GM18499 (cell line): ENCODE measurements at regions not wholly inside any gene's neighbourhood (a gene's known extent, or its start where the extent isn't known, plus 50 kb on each side); places are given as distances from the start of the nearest gene placed in this dataset.
"Not testable (repeated sequence)": the region's sequence is repeated elsewhere in the genome, so short reads cannot be mapped to it uniquely, and the experiment has no call there.

ENCODE experiments used
- ATAC-seq: cut with Tn5 transposase; IDR thresholded peaks from one replicate; pipeline ENCODE4 v1.9.1; 2021; ENCODE audit warnings: moderate number of reproducible peaks; ENCODE audit not compliant: insufficient read depth, unreplicated experiment

DNA sequence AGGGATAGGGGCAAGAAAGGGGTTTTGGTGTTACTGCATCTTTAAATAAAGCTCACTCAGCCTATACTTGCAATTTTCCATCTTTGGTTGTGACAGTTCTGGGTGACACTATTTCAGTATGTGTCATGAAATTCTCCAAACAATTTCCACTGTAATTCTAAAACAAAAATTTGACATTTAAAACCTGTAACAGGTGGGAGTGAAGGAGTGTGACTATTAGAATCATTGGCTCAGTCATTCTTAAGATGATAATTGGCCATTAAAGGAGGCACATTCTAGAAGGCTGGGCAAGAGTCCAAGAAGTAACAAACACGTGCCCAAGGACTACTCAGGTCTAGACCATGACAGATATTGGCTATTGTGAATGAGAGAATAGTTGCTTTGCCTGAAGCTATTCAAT is 153.3 kb upstream of the ARG1 start:
- ATAC-seq, result no peak

DNA sequence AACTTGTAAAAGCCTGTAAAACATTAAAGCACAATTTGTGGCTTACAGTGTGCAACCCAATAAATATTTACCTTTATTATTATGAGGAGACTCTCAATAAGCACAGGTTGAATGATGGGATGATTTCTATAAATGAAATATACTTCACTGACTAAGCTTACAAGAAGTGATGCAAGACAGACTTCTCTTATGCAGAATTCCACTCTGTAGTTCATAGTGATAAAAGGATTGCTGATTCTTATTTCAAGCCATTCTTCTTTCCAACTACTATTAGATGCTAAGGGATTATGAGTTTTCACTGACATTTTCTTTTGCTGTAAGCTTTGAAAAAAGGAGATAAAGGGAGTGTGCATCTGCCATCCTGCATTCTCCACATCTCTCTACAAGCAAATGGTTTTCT is 149.0 kb upstream of the ARG1 start:
- ATAC-seq, result no peak

DNA sequence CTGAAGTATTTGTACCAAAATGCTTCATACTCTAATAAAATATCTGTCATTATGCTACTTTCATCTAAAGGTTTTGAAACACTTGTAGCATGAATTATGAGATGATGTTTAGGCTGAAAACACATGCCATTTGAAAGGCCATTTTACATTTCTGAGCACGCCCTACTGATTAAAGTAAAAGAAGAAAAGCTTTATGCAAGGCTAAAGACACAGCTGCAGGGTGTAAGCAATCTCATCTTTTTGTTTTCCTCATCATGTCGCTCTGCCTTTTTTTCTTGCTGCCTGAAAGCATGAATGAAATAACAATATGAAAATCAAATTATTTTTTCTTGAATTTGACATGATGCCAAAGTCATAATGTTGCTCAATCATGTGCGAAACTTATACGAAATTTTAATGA is 148.6 kb upstream of the ARG1 start:
- no peak for ATAC-seq

DNA sequence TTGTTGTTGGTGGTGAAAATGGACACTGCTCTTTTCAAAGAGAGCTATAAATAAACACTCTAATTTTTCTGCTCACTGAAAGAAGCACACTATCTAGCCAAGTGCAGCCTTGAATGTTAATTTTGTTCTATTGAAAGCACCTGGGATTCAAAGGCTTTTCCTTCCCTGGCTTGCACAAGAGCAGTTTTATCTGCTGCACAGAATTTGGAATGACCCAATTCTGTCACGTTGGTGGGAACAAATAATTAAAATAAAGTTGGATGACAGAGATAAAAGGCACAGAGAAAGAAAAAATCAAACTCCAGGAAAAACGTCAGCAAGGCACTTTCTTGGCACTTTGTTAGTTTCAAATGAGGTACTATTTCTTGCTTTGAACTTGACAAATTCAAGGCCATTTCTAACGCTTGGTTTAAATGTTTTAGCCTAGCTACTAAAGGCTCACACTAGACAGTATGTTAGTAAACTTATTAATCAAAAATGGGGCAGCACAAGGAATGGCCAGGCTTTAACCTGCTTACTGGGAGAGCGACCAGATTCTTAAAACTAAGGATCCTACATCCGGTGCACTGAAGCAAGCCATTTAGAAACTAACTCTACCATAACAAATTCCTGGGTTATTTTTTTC is 145.5 kb upstream of the ARG1 start:
- ATAC-seq, result no peak

DNA sequence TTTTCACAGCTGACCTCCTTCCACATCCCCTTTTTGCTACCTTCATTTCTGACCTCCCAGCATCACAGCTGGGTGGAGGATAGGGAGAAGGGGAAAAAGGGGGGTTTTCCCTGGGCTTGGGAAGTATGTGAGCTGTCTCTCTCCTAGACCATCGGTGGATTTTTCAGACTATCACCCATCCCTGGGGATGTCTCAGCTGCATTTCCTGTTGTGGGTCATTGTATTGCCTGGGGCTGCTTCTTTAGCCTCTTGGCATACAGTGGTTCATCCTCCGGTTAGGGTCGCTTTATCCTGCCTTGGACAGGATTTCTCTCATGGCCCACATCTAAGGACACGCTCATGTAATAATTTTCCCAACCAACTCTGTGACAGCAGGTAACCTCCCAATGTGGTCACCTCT is 142.5 kb upstream of the ARG1 start:
- ATAC-seq, result no peak

DNA sequence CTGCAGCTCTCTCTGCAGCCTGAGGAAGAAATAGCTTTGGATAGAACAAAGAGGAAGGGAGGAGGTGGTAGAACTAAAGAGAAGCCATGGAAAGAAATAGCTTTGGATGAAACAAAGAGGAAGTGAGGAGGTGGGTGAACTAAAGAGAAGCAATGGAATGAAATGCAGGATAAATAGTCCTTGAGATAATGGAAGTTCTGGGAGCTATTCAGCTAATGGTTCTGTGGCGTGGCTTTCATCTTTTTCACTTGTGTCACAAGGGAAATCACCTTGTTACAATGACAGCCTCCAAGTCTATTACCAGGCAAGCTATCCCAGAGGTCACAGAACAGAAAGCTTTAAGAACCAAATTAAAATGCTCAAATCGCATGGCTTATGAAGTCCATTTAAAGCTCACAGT is 141.3 kb upstream of the ARG1 start:
- ATAC-seq, result no peak

DNA sequence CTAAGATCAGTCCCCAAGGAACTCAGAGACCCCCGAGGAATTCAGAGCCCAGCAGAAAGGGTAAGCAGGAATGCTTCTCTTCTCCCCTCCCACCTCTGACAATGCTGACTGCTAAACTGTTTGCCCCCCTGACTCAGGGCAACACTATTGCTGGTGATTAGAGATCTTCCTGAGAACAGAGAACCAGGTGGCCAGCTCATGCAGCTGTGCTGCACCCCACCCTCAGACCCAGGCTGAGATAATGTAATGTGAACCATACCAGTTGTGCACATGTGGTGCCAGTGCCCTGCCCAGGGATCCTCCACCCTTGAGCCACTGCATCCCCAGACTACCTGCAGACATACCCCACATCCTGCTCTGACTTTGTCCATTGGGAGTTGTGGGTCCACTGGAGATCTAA is 139.1 kb upstream of the ARG1 start:
- no peak for ATAC-seq

DNA sequence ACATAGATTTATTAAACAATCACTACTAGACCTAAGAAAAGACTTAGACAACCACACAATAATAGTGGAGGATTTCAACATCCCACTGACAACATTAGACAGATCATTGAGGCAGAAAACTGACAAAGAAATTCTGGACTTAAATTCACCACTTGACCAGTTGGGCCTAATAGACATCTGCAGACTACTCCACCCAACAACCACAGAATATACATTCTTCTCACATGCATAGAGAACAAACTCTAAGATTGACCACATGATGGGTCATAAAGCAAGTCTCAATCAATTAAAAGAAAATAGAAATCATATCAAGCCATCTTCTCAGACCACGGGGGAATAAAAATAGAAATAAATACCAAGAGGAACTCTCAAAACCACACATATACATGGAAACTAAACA is 136.7 kb upstream of the ARG1 start:
- ATAC-seq, result no peak

DNA sequence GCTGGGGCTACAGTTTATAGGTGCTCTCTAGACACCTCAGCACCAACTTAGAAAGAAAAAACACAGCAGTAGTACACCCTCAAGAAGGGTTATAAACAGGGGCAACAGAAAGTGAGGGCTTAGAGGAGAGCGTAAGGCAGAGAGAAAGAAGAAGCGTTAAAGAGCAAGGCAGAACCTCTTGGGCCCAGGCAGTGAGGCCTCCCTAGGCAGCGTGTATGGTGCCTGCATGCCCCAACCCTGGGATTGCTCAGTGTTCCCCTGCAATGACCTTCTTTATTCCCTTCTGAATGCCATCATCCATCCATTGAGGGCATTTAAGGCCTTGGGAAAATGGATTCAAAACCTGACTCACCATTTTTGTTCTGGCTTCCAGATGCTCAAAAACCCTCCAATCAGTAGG is 130.0 kb upstream of the ARG1 start:
- no peak for ATAC-seq

DNA sequence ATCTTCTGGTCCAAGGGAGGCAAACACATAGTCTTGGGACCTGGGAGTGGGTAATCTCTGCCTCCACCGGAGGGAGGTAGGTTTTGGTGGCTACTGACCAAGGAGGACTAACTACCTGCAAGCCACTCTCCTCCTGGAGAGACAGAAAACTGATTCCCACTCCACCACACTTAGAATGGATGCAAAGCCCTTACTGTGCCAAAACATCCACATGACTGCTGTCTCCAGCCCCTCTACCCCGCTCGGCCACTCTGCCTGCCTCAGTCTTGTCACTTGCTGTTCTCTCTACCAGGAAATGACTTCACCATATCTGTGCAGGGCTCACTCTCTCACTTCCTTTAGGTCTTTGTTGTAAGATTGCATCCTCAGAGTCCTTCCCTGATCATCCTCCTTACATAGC is 129.5 kb upstream of the ARG1 start:
- no peak for ATAC-seq

DNA sequence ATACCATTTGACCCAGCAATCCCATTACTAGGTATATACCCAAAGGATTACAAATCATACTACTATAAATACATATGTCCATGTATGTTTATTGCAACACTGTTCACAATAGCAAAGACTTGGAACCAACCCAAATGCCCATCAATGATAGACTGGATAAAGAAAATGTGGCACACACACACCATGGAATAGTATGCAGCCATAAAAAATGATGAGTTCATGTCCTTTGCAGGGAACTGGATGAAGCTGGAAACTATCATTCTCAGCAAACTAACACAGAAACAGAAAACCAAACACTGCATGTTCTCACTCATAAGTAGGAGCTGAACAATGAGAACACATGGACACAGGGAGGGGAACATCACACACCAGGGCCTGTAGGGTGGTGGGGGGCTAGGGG is 127.7 kb upstream of the ARG1 start:
- ATAC-seq, result not testable (repeated sequence)

DNA sequence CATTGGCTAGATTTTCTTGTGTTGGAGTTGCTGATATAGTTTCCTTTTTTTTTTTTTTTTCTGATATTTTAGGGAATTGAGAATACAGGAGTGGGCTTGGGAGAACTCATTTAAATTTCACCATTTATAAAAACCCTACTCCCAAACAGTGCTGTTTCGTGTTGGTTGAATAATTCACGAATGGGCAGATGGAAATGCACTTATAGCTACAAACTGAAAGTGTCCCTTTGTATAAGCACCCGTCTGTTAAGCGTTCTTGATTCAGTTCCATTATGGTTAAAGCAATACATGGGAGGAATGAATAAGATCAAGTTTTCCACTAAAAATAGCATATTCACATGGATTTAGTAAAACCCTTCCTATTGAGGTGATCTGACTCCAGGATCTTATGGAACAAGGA is 122.2 kb upstream of the ARG1 start:
- no peak for ATAC-seq

DNA sequence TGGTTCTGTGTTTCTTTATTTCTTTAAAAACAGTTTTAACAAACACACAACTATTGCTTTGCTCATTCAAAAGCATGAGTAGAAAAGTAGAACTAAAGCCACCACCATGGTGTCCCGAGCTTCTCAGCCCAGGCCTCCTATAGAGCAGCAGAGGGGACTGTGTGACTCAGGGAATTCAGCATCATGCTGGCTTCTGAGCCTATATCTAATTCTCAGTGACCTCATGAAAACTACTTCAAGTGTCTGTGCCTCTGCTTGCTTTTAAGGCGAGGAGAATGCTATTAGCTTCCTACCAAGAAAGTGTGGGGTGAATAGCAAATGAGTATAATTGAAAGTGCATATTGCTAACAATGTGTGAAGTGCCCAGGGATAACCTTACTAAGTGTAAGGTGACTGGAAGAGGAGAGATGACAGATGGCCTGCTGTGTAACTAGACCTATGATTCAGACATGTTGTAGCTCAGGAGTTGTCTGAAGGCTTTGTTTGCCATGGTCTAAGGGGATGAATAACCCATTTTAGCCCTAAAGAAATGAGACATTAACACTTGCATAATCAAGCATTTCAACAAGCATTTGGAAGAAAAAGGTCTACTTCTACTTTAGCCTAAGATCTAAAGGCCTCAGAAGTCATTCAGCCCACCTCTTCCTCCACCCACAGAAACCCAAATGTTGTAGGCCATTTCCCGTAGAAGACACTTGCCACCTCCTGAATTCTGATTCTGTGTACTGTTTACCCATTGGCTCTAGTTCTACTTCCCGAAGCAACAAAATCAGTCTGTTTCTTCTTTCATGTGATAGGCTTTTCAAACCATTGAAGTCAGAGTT is 121.5 kb upstream of the ARG1 start:
- ATAC-seq, result no peak

DNA sequence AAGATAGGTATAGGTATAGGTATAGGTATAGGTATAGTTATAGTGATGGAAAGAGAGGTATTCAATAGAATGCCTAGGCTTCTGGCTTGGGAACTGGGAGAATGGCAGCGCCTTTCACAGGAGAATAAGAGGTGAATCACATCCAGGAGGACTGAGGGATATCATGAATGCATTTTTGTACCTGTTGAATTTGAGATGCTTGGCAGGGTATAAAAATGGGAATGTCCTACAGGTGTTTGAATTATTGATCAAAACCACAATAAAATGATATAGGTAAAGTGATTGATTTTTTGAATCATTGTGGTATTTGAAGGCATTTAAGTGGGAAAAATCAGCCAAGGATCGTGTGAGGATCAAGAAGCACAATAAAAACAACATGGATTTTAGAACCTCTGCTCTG is 119.2 kb upstream of the ARG1 start:
- ATAC-seq, result no peak

DNA sequence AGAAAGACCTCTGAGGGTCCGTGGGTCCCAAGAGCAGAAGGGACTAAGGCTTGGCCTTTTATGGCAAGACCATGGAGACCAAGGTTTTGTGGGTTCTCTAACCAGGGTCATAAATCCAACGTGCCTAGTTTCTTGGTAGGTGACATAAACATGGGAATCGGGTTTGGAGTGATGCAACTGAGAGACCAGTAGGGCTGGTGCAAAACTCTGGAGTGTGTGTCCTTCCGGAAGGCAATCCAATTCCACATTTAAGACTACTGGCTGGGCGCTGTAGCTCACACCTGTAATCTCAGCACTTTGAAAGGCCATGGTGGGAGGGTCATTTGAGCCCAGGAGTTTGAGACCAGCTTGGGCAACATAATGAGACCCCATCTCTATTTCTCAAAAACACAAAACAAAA is 116.5 kb upstream of the ARG1 start:
- no peak for ATAC-seq

DNA sequence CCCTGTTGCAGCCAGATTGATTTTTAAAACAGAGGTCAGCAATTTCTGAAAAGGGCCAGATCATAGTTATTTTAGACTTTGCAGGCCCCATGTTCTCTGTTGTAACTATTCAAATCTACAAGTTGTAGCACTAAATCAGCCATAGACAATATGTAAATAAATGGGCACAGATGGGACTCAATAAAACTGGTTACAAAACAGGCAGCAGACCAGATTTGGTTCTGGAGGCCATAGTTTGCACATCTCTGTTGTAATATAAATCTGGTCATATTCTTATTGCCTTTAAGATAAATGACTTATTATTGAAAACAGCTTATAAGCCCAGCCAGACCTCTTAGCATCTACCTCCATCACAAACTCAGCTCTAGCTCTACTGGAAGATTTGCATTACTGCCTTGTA is 114.0 kb upstream of the ARG1 start:
- ATAC-seq, result no peak

DNA sequence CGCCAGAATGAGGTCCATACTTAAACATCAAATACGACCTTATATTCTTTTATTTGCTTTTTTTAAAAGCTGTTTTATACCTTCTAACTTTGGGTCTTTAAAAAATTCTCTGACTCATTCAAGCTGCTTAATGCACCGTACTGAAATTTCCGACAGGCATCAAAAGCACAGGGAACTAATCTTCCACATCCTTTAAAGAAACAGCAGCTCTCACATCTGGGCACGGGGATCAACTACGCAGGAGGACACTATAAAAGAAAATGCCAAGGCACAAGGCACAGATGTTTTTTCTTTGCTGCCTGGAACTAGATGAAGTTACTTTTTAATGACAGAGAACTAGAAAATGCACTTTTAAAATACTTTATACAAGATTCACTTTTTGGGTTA is 112.4 kb upstream of the ARG1 start:
- no peak for ATAC-seq

DNA sequence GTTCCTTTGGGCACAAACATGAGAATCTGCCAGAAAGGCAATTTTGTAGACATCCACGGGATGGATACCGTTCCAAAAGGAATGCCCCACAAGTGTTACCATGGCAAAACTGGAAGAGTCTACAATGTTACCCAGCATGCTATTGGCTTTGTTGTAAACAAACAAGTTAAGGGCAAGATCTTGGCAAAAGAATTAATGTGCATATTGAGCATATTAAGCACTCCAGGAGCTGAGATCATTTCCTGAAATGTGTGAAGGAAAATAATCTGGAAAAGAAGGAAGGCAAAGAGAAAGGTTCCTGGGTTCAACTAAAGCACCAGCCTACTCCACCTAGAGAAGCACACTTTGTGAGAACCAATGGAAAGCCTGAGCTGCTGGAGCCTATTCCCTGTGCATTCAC is 103.9 kb upstream of the ARG1 start:
- no peak for ATAC-seq

DNA sequence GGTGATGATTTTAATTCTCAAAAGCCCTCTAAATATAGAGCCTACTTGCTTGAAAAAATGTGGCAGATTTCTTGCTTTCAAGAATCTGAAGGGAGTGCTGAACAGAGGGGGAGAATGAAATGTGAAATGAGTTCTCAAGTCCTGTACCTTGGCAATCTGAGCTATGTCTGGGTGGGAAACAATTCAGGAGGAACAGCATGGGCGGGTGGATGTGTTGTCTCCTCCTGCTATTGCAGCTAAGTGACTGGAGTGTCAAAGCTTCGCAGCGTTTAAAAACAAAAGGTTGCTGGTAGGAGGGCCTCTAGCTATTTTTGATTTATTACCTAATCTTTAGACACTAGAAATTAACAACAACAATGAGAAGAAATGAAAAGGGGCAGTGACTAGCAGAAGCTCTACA is 102.5 kb upstream of the ARG1 start:
- ATAC-seq, result no peak

DNA sequence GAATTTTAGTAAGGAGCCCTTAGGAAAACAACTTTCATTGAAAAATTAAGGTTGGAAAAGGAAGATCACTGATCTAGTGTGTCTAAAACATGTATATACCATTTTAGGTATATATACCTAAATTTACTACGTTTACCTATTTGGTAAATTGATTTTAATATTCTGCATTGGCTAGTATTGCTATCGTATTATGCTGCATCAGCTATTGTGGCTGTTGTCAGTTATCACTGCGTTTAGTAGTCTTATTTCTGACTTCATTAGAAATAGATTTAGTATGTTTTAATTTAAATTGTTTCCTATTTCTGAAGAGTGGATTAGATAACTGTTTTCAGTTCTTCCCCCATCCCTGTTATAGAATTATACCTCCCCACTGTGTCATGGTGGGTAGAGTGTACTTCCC is 101.7 kb upstream of the ARG1 start:
- ATAC-seq, result no peak

DNA sequence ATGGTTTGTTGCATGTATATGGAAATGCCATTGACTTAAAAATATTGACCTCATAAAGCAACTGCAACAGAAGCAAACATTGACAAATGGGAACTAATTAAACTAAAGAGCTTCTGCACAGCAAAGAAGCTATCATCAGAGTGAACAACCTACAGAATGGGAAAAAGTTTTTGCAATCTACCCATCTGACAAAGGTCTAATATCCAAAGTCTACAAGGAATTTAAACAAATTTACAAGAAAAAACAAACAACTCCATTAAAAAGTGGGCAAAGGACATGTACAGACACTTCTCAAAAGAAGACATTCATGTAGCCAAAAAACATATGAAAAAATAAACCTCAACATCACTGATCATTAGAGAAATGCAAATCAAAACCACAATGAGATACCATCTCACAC is 99.7 kb upstream of the ARG1 start:
- not testable (repeated sequence) for ATAC-seq

DNA sequence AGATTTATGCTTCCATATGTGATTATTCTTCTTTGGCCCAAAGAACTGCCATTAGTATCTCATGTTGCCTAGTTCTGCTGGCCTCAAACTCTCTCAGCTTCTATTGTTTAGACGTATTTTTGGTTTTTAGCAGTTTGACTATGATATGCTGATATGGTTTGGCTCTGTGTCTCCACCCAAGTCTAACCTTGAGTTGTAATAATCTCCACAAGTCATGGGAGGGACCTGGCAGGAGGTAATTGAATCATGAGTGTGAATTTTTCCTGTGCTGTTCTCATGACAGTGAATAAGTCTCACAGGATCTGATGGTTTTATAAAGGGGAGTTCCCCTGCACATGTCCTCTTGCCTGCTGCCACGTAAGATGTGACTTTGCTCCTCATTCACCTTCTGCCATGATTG is 96.7 kb upstream of the ARG1 start:
- no peak for ATAC-seq
